Esophagus muscularis mucosa (tissue), 3 donors: ENCODE measurements at regions not wholly inside any gene's neighbourhood (a gene's known extent, or its start where the extent isn't known, plus 50 kb on each side); places are given as distances from the start of the nearest gene placed in this dataset.

Source experiments
- POLR2A ChIP-seq: fragments of 450-650 bp; IDR thresholded peaks from one replicate; pipeline ENCODE4 v1.6.1; 2017; ENCODE audit warnings: antibody characterized with exemption, moderate library complexity, mild to moderate bottlenecking, low read depth
- POLR2AphosphoS5 ChIP-seq, 2 donors: sonication (generic); formaldehyde crosslinking; IDR thresholded peaks; one replicate each; pipeline ENCODE4 v1.6.1; 2017; ENCODE audit warnings: antibody characterized with exemption in 2 of 2
- TF ChIP-seq, protein P1 (sequence below), 3 experiments: fragments of 200-600 bp in 2 of 3; fragments of 450-650 bp in 1 of 3; sonication (generic) in 2 of 3; IDR thresholded peaks; one replicate each; pipeline ENCODE4 v1.5.1; 2017 to 2019; ENCODE audit warnings: antibody characterized with exemption in 3 of 3, mild to moderate bottlenecking in 2 of 3, moderate library complexity in 1 of 3

DNA sequence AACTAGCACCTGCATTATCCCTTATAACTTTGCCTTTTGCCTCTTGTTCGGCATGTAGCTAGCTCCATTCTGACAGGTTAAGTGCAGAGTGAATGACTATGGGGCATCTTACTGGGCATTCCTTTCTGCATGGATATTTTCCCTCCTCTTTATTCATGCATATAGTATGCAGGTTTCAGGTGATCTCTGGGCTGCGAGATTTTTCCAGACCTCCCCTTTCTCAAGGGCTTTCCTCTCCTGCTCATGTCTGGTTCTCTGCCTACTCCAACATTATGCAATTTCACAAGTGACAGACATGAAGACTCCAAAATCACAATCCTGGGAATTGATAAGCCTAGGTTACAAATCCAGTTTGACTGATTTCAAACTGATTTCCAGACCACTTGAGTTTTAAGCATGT is 503.8 kb downstream of the NXPH1 start:
- TF ChIP-seq, protein P1, sequence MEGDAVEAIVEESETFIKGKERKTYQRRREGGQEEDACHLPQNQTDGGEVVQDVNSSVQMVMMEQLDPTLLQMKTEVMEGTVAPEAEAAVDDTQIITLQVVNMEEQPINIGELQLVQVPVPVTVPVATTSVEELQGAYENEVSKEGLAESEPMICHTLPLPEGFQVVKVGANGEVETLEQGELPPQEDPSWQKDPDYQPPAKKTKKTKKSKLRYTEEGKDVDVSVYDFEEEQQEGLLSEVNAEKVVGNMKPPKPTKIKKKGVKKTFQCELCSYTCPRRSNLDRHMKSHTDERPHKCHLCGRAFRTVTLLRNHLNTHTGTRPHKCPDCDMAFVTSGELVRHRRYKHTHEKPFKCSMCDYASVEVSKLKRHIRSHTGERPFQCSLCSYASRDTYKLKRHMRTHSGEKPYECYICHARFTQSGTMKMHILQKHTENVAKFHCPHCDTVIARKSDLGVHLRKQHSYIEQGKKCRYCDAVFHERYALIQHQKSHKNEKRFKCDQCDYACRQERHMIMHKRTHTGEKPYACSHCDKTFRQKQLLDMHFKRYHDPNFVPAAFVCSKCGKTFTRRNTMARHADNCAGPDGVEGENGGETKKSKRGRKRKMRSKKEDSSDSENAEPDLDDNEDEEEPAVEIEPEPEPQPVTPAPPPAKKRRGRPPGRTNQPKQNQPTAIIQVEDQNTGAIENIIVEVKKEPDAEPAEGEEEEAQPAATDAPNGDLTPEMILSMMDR (IDR thresholded peaks at IDR 0.05), result no peak
- no peak for TF ChIP-seq POLR2A
- no peak for TF ChIP-seq POLR2AphosphoS5 (IDR thresholded peaks at IDR 0.05)
